Natural killer cell treated with Interleukin-12 subunit alpha and Interleukin-12 subunit beta and Interleukin-15 and Interleukin-18, amount 100 ng/mL, for 72 hours (primary cell): ENCODE measurements at regions not wholly inside any gene's neighbourhood (a gene's known extent, or its start where the extent isn't known, plus 50 kb on each side); places are given as distances from the start of the nearest gene placed in this dataset.
"Not testable (repeated sequence)": the region's sequence is repeated elsewhere in the genome, so short reads cannot be mapped to it uniquely, and the experiment has no call there.

ENCODE experiments used
- ATAC-seq, 2 donors: fragments of 150-1000 bp; cut with Tn5 transposase in 1 of 2; sonication (Bioruptor Pico), chemical (Tn5 transposase) in 1 of 2; 2 replicates each; pipeline ENCODE4 v1.10.0; 2021
- DNase-seq: peaks from one replicate; pipeline ENCODE4 v3.0.0; 2022; ENCODE audit warnings: low spot score
- H3K27ac Mint-ChIP-seq, 2 donors: 1 replicate in 1 of 2; 2 replicates in 1 of 2; pipeline ENCODE4 v1.8.0; 2022; ENCODE audit warnings: mixed read lengths in 2 of 2, mild to moderate bottlenecking in 1 of 2, moderate library complexity in 1 of 2
- H3K27me3 Mint-ChIP-seq, 2 donors: 1 replicate in 1 of 2; 2 replicates in 1 of 2; pipeline ENCODE4 v1.8.0; 2022; ENCODE audit warnings: mixed read lengths in 2 of 2
- H3K36me3 Mint-ChIP-seq: one replicate; pipeline ENCODE4 v1.8.0; 2022; ENCODE audit warnings: mixed read lengths
- H3K4me1 Mint-ChIP-seq, 2 donors: 1 replicate in 1 of 2; 2 replicates in 1 of 2; pipeline ENCODE4 v1.8.0; 2022; ENCODE audit warnings: low read depth in 2 of 2, mixed read lengths in 2 of 2, mild to moderate bottlenecking in 1 of 2
- H3K4me3 Mint-ChIP-seq: one replicate; pipeline ENCODE4 v1.8.0; 2022; ENCODE audit warnings: mixed read lengths
- H3K9me3 Mint-ChIP-seq: 2 replicates; pipeline ENCODE4 v1.8.0; 2022; ENCODE audit warnings: mixed read lengths

DNA sequence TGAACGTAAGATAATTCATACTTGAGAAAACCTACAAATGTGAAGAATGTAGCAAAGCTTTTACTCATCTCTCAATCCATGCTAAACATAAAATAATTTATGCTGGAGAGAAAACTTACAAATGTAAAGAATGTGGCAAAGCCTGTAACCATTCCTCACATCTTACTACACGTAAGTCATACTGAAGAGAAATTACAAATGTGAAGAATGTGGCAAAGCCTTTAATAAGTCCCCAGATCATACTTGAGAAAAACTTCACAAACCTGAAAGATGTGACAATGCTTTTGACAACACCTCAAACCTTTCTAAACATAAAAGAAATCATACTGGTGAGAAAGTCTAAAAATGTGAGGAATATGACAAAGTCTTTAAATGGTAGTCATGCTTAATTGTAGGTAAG, 89.4 kb downstream of the ZNF675 start:
- Mint-ChIP-seq H3K9me3 (peaks cover 12% of the 10 kb centered on the region), H3K36me3 (peaks cover 7% of the 10 kb centered on the region), H3K27ac (no peak overlapping the region), H3K4me1 (no peaks in the 10 kb centered on the region), H3K4me3 (no peak overlapping the region), H3K27me3 (no peaks in the 10 kb centered on the region)
- DNase-seq (no peak), ATAC-seq (no peak)

DNA sequence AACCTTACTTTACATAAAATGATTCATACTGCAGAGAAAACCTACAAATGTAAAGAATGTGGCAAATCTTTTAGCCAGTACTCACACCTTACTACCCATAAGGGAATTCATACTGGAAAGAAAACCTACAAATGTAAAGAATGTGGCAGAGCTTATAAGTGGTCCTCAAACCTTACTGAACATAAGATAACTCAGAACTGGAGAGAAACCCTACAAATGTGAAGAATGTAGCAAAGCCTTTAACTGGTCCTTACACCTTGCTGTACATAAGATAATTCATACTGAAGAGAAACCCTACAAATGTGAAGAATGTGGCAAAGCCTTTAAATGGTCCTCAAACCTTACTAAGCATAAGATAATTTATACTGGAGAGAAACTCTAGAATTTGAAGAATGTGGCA, 90.1 kb downstream of the ZNF675 start:
- no peak for ATAC-seq
- Mint-ChIP-seq H3K4me1 (no peaks in the 10 kb centered on the region), H3K4me3 (no peak overlapping the region), H3K27me3 (no peaks in the 10 kb centered on the region), H3K27ac (no peak overlapping the region), H3K9me3 (peaks cover 16% of the 10 kb centered on the region), H3K36me3 (peaks cover 7% of the 10 kb centered on the region)
- no peak for DNase-seq

DNA sequence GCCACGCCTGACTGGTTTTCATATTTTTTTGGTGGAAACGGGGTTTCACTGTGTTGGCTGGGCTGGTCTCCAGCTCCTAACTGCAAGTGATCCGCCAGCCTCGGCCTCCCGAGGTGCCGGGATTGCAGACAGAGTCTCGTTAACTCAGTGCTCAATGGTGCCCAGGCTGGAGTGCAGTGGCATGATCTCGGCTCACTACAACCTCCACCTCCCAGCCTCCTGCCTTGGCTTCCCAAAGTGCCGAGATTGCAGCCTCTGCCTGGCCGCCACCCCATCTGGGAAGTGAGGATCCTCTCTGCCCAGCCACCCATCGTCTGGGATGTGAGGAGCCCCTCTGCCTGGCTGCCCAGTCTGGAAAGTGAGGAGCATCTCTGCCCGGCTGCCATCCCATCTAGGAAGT, 92.7 kb downstream of the ZNF675 start:
- H3K27me3 Mint-ChIP-seq, H3K4me1 Mint-ChIP-seq, H3K4me3 Mint-ChIP-seq, DNase-seq, H3K27ac Mint-ChIP-seq, ATAC-seq: not testable (repeated sequence)
- Mint-ChIP-seq H3K36me3 (peaks cover 17% of the 10 kb centered on the region), H3K9me3 (peaks cover 22% of the 10 kb centered on the region)

DNA sequence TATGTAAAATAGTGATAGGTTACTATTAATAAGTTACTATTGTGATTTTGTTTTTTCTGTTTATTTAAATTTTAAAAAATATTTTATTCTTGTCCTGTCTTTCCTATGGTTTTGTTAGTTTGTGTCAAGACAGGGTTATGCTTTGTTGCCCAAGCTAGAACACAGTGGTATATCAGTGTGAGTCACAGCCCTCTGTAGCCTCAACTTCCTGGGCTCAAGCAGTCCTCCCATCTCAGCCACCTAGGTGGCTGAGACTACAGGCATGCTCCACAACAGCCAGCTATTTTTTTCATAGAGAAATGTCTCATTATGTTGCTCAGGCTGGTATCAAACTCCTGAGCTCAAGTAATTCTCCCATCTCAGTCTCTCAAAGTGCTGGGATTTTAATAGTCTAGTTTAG, 99.5 kb downstream of the ZNF675 start:
- Mint-ChIP-seq H3K36me3 (peaks cover 18% of the 10 kb centered on the region), H3K4me3 (no peak overlapping the region), H3K27ac (no peak overlapping the region), H3K4me1 (no peaks in the 10 kb centered on the region), H3K9me3 (peaks cover 16% of the 10 kb centered on the region), H3K27me3 (no peaks in the 10 kb centered on the region)
- ATAC-seq (no peak), DNase-seq (no peak)

DNA sequence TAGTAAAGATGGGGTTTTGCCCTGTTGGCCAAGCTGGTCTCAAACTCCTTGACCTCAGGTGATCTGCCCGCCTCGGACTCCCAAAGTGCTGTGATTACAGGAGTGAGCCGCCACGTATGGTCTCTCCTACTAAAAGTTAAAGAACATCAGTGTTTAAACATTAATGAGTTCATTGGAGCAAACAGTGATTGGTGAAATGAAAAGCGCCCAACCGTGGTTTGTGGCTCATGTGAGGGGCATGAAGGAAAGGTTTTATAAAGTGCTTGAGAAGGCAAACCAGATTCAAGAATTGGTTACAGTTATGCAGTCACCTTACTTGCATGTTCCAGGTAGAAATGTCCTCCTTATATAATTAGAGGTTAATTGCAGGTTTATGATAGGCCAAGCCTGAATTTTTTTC, 109.5 kb downstream of the ZNF675 start:
- peaks cover 15% of the 10 kb centered on the region for H3K9me3 Mint-ChIP-seq
- no peak overlapping the region for H3K27ac Mint-ChIP-seq
- H3K27me3 Mint-ChIP-seq: no peaks in the 10 kb centered on the region
- DNase-seq: no peak
- H3K36me3 Mint-ChIP-seq: peaks cover 2% of the 10 kb centered on the region
- H3K4me3 Mint-ChIP-seq: no peak overlapping the region
- no peak for ATAC-seq
- no peaks in the 10 kb centered on the region for H3K4me1 Mint-ChIP-seq

DNA sequence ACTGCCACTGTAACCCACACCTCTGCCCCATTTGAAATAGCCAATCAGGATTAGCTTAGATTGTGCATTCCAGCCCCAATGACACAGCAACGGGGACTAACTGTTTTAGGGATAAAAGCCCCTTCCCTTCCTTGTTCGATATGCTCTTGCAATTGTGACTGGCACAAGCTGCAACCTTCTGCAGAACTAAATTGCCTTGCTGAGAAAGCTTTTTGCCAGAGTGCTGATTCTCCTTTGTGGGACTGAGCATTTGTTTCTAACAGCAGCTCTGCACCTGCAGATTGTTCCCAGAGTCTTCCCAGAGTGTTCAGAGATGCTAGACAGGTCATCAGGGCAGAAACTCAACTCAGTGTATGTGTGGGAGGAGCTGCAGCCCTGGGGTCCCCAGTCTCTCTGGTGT, 115.8 kb downstream of the ZNF675 start:
- H3K36me3 Mint-ChIP-seq: peaks cover 18% of the 10 kb centered on the region
- H3K4me1 Mint-ChIP-seq: no peaks in the 10 kb centered on the region
- ATAC-seq (no peak), DNase-seq (no peak)
- H3K9me3 Mint-ChIP-seq: peaks cover 38% of the 10 kb centered on the region
- no peak overlapping the region for H3K4me3 Mint-ChIP-seq
- no peaks in the 10 kb centered on the region for H3K27me3 Mint-ChIP-seq
- no peak overlapping the region for H3K27ac Mint-ChIP-seq

DNA sequence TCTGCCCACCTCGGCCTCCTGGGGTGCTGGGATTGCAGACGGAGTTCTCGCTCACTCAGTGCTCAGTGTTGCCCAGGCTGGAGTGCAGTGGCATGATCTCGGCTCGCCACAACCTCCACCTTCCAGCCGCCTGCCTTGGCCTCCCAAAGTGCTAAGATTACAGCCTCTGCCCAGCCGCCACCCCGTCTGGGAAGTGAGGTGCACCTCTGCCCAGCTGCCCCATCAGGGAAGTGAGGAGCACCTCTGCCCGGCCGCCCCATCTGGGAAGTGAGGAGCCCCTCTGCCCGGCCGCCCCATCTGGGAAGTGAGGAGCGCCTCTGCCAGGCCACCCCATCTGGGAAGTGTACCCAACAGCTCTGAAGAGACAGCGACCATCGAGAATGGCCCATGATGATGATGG, 118.9 kb downstream of the ZNF675 start:
- not testable (repeated sequence) for H3K4me1 Mint-ChIP-seq, H3K4me3 Mint-ChIP-seq, H3K27me3 Mint-ChIP-seq, H3K27ac Mint-ChIP-seq, ATAC-seq, DNase-seq
- H3K36me3 Mint-ChIP-seq: peaks cover 23% of the 10 kb centered on the region
- H3K9me3 Mint-ChIP-seq: peaks cover 39% of the 10 kb centered on the region

DNA sequence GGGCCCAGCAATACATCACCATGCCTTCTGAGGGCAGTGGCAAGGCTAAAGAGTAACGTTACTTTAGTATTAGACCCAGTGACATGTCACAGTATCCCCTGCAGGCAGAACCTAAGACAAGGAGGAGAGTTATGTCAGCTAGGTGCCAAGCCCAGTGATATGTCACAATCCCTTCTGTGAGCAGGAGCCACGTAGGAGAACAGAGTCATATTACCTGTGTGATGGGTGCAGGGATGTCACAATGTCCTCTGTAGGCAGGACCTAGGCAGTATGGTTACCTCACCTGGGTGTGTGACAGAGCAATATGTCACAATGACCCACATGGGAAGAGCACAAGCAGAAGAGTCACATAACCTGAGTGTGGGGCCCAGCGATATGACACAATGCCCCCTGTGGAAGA, 121.8 kb downstream of the ZNF675 start:
- no peak for DNase-seq
- Mint-ChIP-seq H3K4me1 (no peaks in the 10 kb centered on the region), H3K4me3 (no peak overlapping the region), H3K9me3 (peaks cover 28% of the 10 kb centered on the region), H3K27ac (no peak overlapping the region), H3K36me3 (peaks cover 9% of the 10 kb centered on the region), H3K27me3 (no peaks in the 10 kb centered on the region)
- no peak for ATAC-seq

DNA sequence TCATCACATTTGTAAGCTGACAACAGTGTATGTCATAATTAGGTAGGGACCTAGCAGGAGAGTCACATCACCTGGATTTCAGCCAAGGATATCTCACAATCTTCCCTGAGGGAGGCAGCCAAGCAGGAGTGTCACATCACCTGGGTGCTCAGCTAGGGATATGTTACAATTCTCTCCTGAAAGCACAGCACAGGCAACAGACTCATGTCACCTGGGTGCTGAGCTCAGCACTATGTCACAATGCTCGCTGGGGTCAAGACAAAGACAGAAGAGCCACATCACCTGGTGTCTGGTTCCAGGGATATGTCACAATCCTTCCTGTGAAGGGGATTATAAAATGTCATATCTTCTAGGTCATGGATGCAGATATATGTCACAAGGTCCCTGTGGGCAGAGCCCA, 123.7 kb downstream of the ZNF675 start:
- peaks cover 28% of the 10 kb centered on the region for H3K9me3 Mint-ChIP-seq

DNA sequence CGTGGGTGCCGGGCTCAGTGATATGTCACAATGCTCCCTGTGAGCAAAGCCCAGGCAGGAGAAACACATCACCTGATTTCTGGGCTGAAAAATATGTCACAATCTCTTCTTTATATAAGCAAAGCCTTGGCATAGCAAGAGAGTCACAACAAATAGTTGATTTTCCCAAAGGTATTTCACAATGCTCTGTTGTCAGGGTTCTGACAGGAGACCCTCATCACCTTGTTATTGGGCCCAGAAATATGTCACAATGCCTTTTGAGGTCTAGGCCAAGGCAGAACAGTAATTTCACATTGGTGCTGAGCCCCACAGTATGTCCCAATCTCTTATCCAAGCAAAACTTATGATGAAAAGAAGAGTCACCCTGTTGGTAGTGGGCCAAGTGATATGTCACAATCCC, 125.7 kb downstream of the ZNF675 start:
- H3K4me1 Mint-ChIP-seq: no peaks in the 10 kb centered on the region
- H3K27me3 Mint-ChIP-seq: no peaks in the 10 kb centered on the region
- no peak overlapping the region for H3K27ac Mint-ChIP-seq
- H3K4me3 Mint-ChIP-seq: no peak overlapping the region
- DNase-seq: no peak
- peaks cover 9% of the 10 kb centered on the region for H3K36me3 Mint-ChIP-seq
- H3K9me3 Mint-ChIP-seq: peaks cover 23% of the 10 kb centered on the region
- no peak for ATAC-seq

More for the DNA sequence above, 123.7 kb downstream of the ZNF675 start:
- Mint-ChIP-seq H3K27me3 (no peaks in the 10 kb centered on the region), H3K36me3 (peaks cover 9% of the 10 kb centered on the region), H3K4me1 (no peaks in the 10 kb centered on the region), H3K4me3 (no peak overlapping the region), H3K27ac (no peak overlapping the region)
- ATAC-seq (no peak), DNase-seq (no peak)

DNA sequence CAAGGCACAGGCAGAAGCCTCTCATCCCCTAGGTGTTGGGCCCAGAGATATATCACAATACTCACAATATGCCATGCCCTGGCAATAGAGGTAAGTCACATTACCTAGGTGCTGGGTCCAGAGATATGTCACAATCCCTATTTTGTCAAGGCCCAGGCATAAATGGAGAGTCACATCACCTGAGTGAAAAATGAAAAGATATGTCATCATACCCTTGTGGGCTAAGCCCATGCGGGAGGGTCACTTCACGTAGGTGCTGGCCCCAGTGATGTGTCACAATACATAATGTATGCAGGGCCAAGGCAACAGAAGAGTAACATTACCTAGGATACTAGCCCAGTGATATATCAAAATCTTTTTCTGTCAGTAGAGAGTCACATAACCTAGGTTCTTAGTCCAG, 127.0 kb downstream of the ZNF675 start:
- Mint-ChIP-seq H3K4me1 (no peaks in the 10 kb centered on the region), H3K27me3 (no peaks in the 10 kb centered on the region), H3K9me3 (peaks cover 17% of the 10 kb centered on the region), H3K4me3 (no peak overlapping the region), H3K36me3 (peaks cover 5% of the 10 kb centered on the region), H3K27ac (no peak overlapping the region)
- ATAC-seq (no peak), DNase-seq (no peak)

DNA sequence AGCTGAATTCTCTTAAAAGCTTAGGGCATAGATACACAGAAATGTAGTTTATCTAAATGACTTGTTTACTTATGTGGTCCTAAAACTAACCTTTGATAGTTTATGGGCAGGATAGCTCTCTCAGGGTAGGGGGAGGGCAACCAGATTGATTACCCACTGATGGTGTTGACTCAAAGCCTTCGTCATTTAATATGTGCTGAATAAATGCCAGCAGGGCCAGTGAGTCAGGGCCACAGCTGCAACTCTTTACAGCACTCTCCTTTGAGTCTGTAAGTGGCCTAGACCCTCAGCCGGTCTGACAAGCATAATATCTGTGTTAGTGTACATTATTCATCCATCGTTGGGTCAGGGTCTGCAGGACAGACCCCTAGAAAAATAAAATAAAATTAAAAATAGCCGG, 128.5 kb downstream of the ZNF675 start:
- no peak overlapping the region for H3K27ac Mint-ChIP-seq
- no peak overlapping the region for H3K4me3 Mint-ChIP-seq
- H3K27me3 Mint-ChIP-seq: no peaks in the 10 kb centered on the region
- peaks cover 4% of the 10 kb centered on the region for H3K36me3 Mint-ChIP-seq
- no peak for DNase-seq
- no peaks in the 10 kb centered on the region for H3K4me1 Mint-ChIP-seq
- ATAC-seq: no peak
- H3K9me3 Mint-ChIP-seq: peaks cover 16% of the 10 kb centered on the region

DNA sequence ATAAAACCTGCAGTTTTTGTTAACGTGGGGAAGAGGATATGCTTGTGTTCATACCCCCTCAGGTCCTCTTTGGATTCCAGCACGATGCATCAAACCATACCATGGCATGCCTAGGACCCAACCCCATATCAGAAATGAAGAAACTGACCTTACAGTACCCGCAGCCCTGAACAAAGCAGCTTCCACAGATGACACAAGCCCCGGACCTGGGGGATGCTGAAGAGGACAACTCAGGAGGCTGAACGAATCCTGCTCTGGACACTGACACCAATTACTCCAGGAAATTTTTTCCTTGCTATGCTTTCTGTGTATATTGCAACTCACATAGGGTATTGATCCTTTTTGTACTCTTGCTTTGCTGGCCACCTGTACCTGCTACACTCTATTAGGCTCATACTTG, 129.6 kb downstream of the ZNF675 start:
- H3K36me3 Mint-ChIP-seq: peaks cover 4% of the 10 kb centered on the region
- peaks cover 12% of the 10 kb centered on the region for H3K9me3 Mint-ChIP-seq
- H3K27me3 Mint-ChIP-seq: no peaks in the 10 kb centered on the region
- H3K4me1 Mint-ChIP-seq: no peaks in the 10 kb centered on the region
- DNase-seq (no peak), ATAC-seq (no peak)
- H3K4me3 Mint-ChIP-seq: no peak overlapping the region
- no peak overlapping the region for H3K27ac Mint-ChIP-seq

DNA sequence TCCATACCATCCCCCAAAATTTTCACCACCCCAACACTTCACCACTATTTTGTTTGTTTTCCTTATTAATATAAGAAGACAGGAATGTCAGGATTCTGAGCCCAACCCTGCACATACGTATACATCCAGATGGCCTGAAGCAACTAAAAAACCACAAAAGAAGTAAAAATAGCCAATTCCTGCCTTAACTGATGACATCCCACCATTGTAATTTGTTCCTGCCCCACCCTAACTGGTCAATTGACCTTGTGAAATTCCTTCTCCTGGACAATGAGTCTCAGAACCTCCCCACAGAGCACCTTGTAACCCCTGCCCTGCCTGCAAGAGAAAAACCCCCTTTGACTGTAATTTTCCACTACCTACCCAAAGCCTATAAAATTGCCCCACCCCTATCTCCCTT, 132.5 kb downstream of the ZNF675 start:
- DNase-seq: no peak
- H3K27me3 Mint-ChIP-seq: no peaks in the 10 kb centered on the region
- H3K4me1 Mint-ChIP-seq: no peaks in the 10 kb centered on the region
- peaks cover 14% of the 10 kb centered on the region for H3K9me3 Mint-ChIP-seq
- no peak for ATAC-seq
- H3K36me3 Mint-ChIP-seq: peaks cover 9% of the 10 kb centered on the region
- H3K4me3 Mint-ChIP-seq: no peak overlapping the region
- H3K27ac Mint-ChIP-seq: no peak overlapping the region

DNA sequence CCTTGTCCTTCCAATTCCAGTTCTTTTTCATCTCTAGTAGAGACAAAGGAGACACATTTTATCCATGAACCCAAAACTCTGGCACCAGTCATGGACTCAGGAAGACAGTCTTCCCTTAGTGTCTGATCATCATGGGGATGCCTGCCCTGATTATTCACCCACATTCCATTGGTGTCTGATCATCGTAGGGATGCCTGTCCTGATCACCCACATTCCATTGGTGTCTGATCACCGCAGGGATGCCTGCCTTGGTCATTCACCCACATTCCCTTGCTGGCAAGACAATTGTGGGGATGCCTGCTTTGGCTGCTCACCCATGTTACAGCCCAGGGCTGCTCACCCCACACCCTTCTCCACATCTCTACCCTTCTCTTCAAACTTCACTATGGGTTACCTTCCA, 136.9 kb downstream of the ZNF675 start:
- not testable (repeated sequence) for H3K27me3 Mint-ChIP-seq, ATAC-seq, H3K27ac Mint-ChIP-seq, DNase-seq, H3K4me3 Mint-ChIP-seq, H3K36me3 Mint-ChIP-seq, H3K4me1 Mint-ChIP-seq
- peaks cover 11% of the 10 kb centered on the region for H3K9me3 Mint-ChIP-seq
